ENCODE measurements at regions not wholly inside any gene's neighbourhood (a gene's known extent, or its start where the extent isn't known, plus 50 kb on each side); places are given as distances from the start of the nearest gene placed in this dataset.

- TF ChIP-seq GATAD2A (IDR thresholded peaks at IDR 0.05) (no peak), KLF1 (tag; IDR thresholded peaks at IDR 0.05) (no peak), POLR2AphosphoS2 (IDR thresholded peaks at IDR 0.05; ENCODE audit: low read length) (no peak), ZNF79 (CRISPR knock-in tag; IDR thresholded peaks at IDR 0.05; ENCODE audit: low read depth) (no peak)
Observed at GRCh38 chrX:20789103-20789502, 522.4 kb upstream of the RPS6KA3 start.

Data from K562 (cell line).